ENCODE measurements at regions not wholly inside any gene's neighbourhood (a gene's known extent, or its start where the extent isn't known, plus 50 kb on each side); places are given as distances from the start of the nearest gene placed in this dataset.
"Not testable (repeated sequence)": the region's sequence is repeated elsewhere in the genome, so short reads cannot be mapped to it uniquely, and the experiment has no call there.

DNA sequence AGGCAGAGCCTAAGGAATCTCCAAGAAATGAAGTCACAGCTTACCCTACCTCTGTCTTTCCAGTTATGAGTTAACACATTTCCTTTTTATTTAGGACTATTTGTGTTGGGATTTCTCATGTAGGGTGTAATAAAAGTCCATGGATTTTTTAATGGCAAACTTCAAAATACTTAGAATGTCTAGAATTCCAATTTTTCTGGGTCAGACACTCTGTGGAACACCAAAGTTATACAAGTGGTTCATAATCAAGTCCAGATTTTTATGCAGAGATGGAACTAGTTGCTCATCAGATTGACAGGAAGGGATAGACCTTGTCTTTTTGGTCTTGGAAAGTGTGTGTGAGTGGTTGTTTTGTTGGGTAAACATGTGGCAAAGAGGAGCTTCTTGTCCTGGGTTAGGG is 69.8 kb upstream of the ADRA1D start:
- POLR2A ChIA-PET: no interaction called here
- H3K4me3 ChIP-seq (ENCODE audit: low read length): no peak overlapping the region
- no peak for ATAC-seq (ENCODE audit: poor library complexity)

DNA sequence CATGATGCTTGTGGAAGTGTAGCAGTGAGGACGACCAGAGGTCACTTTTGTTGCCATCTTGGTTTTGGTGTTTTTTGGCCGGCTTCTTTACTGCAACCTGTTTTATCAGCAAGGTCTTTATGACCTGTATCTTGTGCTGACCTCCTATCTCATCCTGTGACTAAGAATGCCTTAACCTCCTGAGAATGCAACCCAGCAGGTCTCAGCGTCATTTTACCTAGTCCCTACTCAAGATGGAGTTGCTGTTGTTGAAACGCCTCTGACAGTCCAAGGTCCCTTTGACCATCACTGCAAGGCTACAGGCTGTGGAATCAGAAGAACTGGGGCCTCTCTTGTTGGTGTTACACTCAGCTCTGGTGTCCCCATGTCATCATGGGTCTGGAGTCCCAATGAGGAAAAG is 61.5 kb upstream of the ADRA1D start:
- ATAC-seq (ENCODE audit: poor library complexity); H3K36me3 Mint-ChIP-seq (ENCODE audit: low read depth); H3K27ac Mint-ChIP-seq: not testable (repeated sequence)

More for the DNA sequence above, 69.8 kb upstream of the ADRA1D start:
- peaks cover 2 to 11% of the 10 kb centered on the region in 2 experiments for H3K27me3 ChIP-seq (ENCODE audit: control insufficient read depth in 1 of 2, insufficient read depth in 2 of 2, low read length in 2 of 2)
- H3K27ac ChIP-seq (ENCODE audit: low read depth in 1 of 2, low read length in 2 of 2): no peak overlapping the region
- Mint-ChIP-seq H3K9me3 (peaks cover 3% of the 10 kb centered on the region), H3K27ac (no peak overlapping the region), H3K4me3 (no peak overlapping the region), H3K4me1 (ENCODE audit: low read depth) (no peaks in the 10 kb centered on the region), H3K27me3 (peaks cover 9% of the 10 kb centered on the region), H3K36me3 (ENCODE audit: low read depth) (no peaks in the 10 kb centered on the region)
- H3K36me3 ChIP-seq (ENCODE audit: insufficient read depth, low read length): no peaks in the 10 kb centered on the region
- no peak for DNase-seq
- TF ChIP-seq, protein P1, sequence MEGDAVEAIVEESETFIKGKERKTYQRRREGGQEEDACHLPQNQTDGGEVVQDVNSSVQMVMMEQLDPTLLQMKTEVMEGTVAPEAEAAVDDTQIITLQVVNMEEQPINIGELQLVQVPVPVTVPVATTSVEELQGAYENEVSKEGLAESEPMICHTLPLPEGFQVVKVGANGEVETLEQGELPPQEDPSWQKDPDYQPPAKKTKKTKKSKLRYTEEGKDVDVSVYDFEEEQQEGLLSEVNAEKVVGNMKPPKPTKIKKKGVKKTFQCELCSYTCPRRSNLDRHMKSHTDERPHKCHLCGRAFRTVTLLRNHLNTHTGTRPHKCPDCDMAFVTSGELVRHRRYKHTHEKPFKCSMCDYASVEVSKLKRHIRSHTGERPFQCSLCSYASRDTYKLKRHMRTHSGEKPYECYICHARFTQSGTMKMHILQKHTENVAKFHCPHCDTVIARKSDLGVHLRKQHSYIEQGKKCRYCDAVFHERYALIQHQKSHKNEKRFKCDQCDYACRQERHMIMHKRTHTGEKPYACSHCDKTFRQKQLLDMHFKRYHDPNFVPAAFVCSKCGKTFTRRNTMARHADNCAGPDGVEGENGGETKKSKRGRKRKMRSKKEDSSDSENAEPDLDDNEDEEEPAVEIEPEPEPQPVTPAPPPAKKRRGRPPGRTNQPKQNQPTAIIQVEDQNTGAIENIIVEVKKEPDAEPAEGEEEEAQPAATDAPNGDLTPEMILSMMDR (IDR thresholded peaks at IDR 0.05): no peak
- H3K4me1 ChIP-seq (ENCODE audit: insufficient read depth, low read length): no peaks in the 10 kb centered on the region
- no peaks in the 10 kb centered on the region for H3K9me3 ChIP-seq (ENCODE audit: control insufficient read depth in 1 of 2, insufficient read depth in 1 of 2, low read length in 2 of 2)
- CTCF ChIA-PET: no interaction called here
- intact Hi-C loops (cut with DNase I, micrococcal nuclease): no loop called here

DNA sequence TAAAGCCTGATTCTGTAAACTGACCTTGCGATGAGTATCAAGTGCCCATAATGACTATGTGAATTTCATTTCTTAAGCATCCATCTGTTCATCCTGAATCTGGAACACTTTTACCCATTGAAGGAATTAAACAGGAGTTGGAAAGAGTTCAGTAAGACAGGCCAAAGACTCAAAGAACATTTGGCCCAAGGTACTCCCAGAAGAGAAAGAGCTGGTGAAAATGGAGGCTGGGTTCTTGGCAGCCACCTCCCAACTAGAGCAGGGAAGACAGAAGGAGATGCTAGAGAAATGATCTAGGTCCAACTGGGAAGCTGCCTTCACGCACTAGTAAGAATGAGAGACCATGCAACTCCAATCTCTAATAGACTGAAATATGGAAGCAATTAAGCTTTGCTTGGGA is 57.1 kb upstream of the ADRA1D start:
- no peak overlapping the region for H3K27ac ChIP-seq (ENCODE audit: low read depth in 1 of 2, low read length in 2 of 2)
- ATAC-seq (ENCODE audit: poor library complexity) (no peak), DNase-seq (no peak)
- H3K36me3 ChIP-seq (ENCODE audit: insufficient read depth, low read length): no peaks in the 10 kb centered on the region
- TF ChIP-seq, protein P1 (IDR thresholded peaks at IDR 0.05): no peak
- peaks cover 4% of the 10 kb centered on the region for H3K27me3 Mint-ChIP-seq
- ChIA-PET POLR2A (no interaction called here), CTCF (no interaction called here)
- H3K4me3 Mint-ChIP-seq: no peak overlapping the region
- H3K27ac Mint-ChIP-seq: no peak overlapping the region
- peaks cover 0 to 3% of the 10 kb centered on the region in 2 experiments for H3K27me3 ChIP-seq (ENCODE audit: control insufficient read depth in 1 of 2, insufficient read depth in 2 of 2, low read length in 2 of 2)
- intact Hi-C loops (cut with DNase I, micrococcal nuclease): no loop called here
- no peak overlapping the region for H3K4me3 ChIP-seq (ENCODE audit: low read length)
- no peaks in the 10 kb centered on the region for H3K36me3 Mint-ChIP-seq (ENCODE audit: low read depth)
- H3K4me1 Mint-ChIP-seq (ENCODE audit: low read depth): no peaks in the 10 kb centered on the region
- H3K9me3 ChIP-seq (ENCODE audit: control insufficient read depth in 1 of 2, insufficient read depth in 1 of 2, low read length in 2 of 2): peaks cover 2 to 5% of the 10 kb centered on the region in 2 experiments
- no peaks in the 10 kb centered on the region for H3K4me1 ChIP-seq (ENCODE audit: insufficient read depth, low read length)
- no peaks in the 10 kb centered on the region for H3K9me3 Mint-ChIP-seq

More for the DNA sequence above, 61.5 kb upstream of the ADRA1D start:
- intact Hi-C loops (cut with DNase I, micrococcal nuclease); H3K27me3 ChIP-seq (ENCODE audit: control insufficient read depth in 1 of 2, insufficient read depth in 2 of 2, low read length in 2 of 2); H3K36me3 ChIP-seq (ENCODE audit: insufficient read depth, low read length); POLR2A ChIA-PET; H3K27ac ChIP-seq (ENCODE audit: low read depth in 1 of 2, low read length in 2 of 2); H3K4me1 Mint-ChIP-seq (ENCODE audit: low read depth); H3K4me3 ChIP-seq (ENCODE audit: low read length); H3K9me3 ChIP-seq (ENCODE audit: control insufficient read depth in 1 of 2, insufficient read depth in 1 of 2, low read length in 2 of 2); H3K4me1 ChIP-seq (ENCODE audit: insufficient read depth, low read length); CTCF ChIA-PET; H3K27me3 Mint-ChIP-seq; H3K9me3 Mint-ChIP-seq; H3K4me3 Mint-ChIP-seq; DNase-seq: not testable (repeated sequence)

DNA sequence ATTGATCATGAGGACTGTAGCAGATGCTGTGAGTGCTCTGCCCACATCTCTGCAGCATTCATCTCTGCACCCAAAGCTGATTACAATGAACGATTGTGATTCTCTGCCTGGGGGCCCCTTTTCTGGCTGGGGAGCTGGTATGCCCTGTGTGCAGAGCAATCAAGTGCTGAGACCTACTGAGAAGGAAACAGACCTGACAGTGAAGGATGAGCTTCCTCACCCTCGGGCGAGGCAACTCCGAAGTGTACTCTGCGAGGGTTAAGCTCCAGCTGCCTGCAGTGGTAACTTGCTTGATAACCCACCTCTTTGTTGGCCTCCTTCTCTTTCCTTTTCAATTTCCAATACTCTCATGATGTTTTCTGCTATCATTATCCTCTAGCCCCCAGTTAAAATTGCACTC is 56.0 kb upstream of the ADRA1D start:
- Histone ChIP-seq H3K4me3 (ENCODE audit: low read length) (no peak overlapping the region), H3K4me1 (ENCODE audit: insufficient read depth, low read length) (no peaks in the 10 kb centered on the region), H3K36me3 (ENCODE audit: insufficient read depth, low read length) (no peaks in the 10 kb centered on the region), H3K27ac (ENCODE audit: low read depth in 1 of 2, low read length in 2 of 2) (no peak overlapping the region), H3K9me3 (ENCODE audit: control insufficient read depth in 1 of 2, insufficient read depth in 1 of 2, low read length in 2 of 2) (peaks cover 0 to 5% of the 10 kb centered on the region in 2 experiments), H3K27me3 (ENCODE audit: control insufficient read depth in 1 of 2, insufficient read depth in 2 of 2, low read length in 2 of 2) (peaks cover 0 to 3% of the 10 kb centered on the region in 2 experiments)
- Mint-ChIP-seq H3K9me3 (no peaks in the 10 kb centered on the region), H3K36me3 (ENCODE audit: low read depth) (no peaks in the 10 kb centered on the region), H3K27me3 (peaks cover 6% of the 10 kb centered on the region), H3K4me3 (no peak overlapping the region), H3K4me1 (ENCODE audit: low read depth) (no peaks in the 10 kb centered on the region), H3K27ac (no peak overlapping the region)
- DNase-seq (no peak), ATAC-seq (ENCODE audit: poor library complexity) (no peak)
- CTCF ChIA-PET: no interaction called here
- POLR2A ChIA-PET: no interaction called here
- TF ChIP-seq, protein P1 (IDR thresholded peaks at IDR 0.05): no peak
- intact Hi-C loops (cut with DNase I, micrococcal nuclease): no loop called here
